SK-N-SH (cell line): ENCODE measurements at regions not wholly inside any gene's neighbourhood (a gene's known extent, or its start where the extent isn't known, plus 50 kb on each side); places are given as distances from the start of the nearest gene placed in this dataset.

Experiments
- CTCF ChIA-PET: fragments of 300-600, 350-600 bp; formaldehyde crosslinking; extraction: SDS; loops from one replicate; lab custom pipeline; 2021; lab: Yijun Ruan, JAX
- POLR2A ChIA-PET: fragments of 350-600 bp; sonication (Branson Sonifier 250); formaldehyde crosslinking; extraction: SDS; loops from one replicate; lab custom pipeline; 2020; ENCODE audit warnings: antibody characterized with exemption, inconsistent platforms; lab: Yijun Ruan, JAX
- DNase-seq: peaks from one replicate; pipeline ENCODE4 v3.0.0; 2012
- H2AFZ ChIP-seq: fragments of 200-600 bp; sonication (generic); 2 replicates; pipeline ENCODE4 v1.8.1; 2016; ENCODE audit warnings: antibody characterized with exemption, mild to moderate bottlenecking, low read depth
- H3F3A ChIP-seq: fragments of 200-600 bp; sonication (generic); replicated peaks from 2 replicates; pipeline ENCODE3; 2016; ENCODE audit warnings: antibody characterized with exemption, mild to moderate bottlenecking; ENCODE audit not compliant: insufficient read depth
- H3K27ac ChIP-seq, 2 experiments: fragments of 200-500 bp in 1 of 2; fragments of 200-600 bp in 1 of 2; sonication (Bioruptor generic) in 1 of 2; sonication (generic), shearing (Covaris generic) in 1 of 2; 2 replicates each; pipeline versions ENCODE4 v1.5.1 to v1.6.1; 2014 to 2016; ENCODE audit warnings: low read depth in 2 of 2, inconsistent platforms in 1 of 2, low read length in 1 of 2, mild to moderate bottlenecking in 1 of 2, mixed read lengths in 1 of 2
- H3K27me3 ChIP-seq: fragments of 200-600 bp; sonication (generic), shearing (Covaris generic); 2 replicates; pipeline ENCODE4 v1.6.1; 2016; ENCODE audit warnings: mixed run types; ENCODE audit not compliant: insufficient read depth
- H3K36me3 ChIP-seq, 2 experiments: fragments of 200-500 bp in 1 of 2; fragments of 200-600 bp in 1 of 2; sonication (Bioruptor generic) in 1 of 2; sonication (generic) in 1 of 2; replicated peaks in 1 of 2; 2 replicates each; pipeline versions ENCODE3 to v1.5.1; 2014 to 2016; ENCODE audit warnings: low read length in 1 of 2, mild to moderate bottlenecking in 1 of 2; ENCODE audit not compliant: insufficient read depth in 2 of 2, control insufficient read depth in 1 of 2
- H3K4me1 ChIP-seq, 2 experiments: fragments of 200-500 bp in 1 of 2; fragments of 200-600 bp in 1 of 2; sonication (Bioruptor generic) in 1 of 2; sonication (generic), shearing (Covaris generic) in 1 of 2; 2 replicates each; pipeline versions ENCODE4 v1.5.1 to v1.6.1; 2014 to 2016; ENCODE audit warnings: low read depth in 1 of 2, low read length in 1 of 2, mixed run types in 1 of 2; ENCODE audit not compliant: insufficient read depth in 2 of 2, control insufficient read depth in 1 of 2
- H3K4me2 ChIP-seq: fragments of 200-600 bp; sonication (generic), shearing (Covaris generic); 2 replicates; pipeline ENCODE4 v1.6.1; 2017; ENCODE audit warnings: mixed run types
- H3K4me3 ChIP-seq, 2 experiments: fragments of 200-500 bp in 1 of 2; fragments of 200-600 bp in 1 of 2; sonication (Bioruptor generic) in 1 of 2; sonication (generic), shearing (Covaris generic) in 1 of 2; 2 replicates each; pipeline versions ENCODE4 v1.5.1 to v1.8.1; 2014 to 2016; ENCODE audit warnings: low read depth in 2 of 2, inconsistent platforms in 1 of 2, low read length in 1 of 2, mild to moderate bottlenecking in 1 of 2, mixed read lengths in 1 of 2, moderate library complexity in 1 of 2
- H3K79me2 ChIP-seq: fragments of 200-600 bp; sonication (generic); 2 replicates; pipeline ENCODE4 v1.8.1; 2017; ENCODE audit warnings: mild to moderate bottlenecking; ENCODE audit not compliant: insufficient read depth
- H3K9ac ChIP-seq: fragments of 200-600 bp; sonication (generic); 2 replicates; pipeline ENCODE4 v1.6.1; 2017; ENCODE audit warnings: mixed run types
- H3K9me2 ChIP-seq: fragments of 200-600 bp; sonication (generic); 2 replicates; pipeline ENCODE4 v1.6.1; 2017; ENCODE audit warnings: mixed run types
- H3K9me3 ChIP-seq: fragments of 200-600 bp; sonication (generic); 2 replicates; pipeline ENCODE4 v1.6.1; 2017; ENCODE audit warnings: mixed run types, mild to moderate bottlenecking, moderate library complexity
- H4K20me1 ChIP-seq: fragments of 200-600 bp; sonication (generic); 2 replicates; pipeline ENCODE4 v1.6.1; 2017; ENCODE audit warnings: mild to moderate bottlenecking, mixed run types; ENCODE audit not compliant: insufficient read depth
- CHD2 ChIP-seq: fragments of 150-350 bp; IDR thresholded peaks from 2 replicates; pipeline ENCODE4 v1.6.1; 2018; ENCODE audit warnings: low read length; ENCODE audit not compliant: partially characterized antibody
- EP300 ChIP-seq, 2 experiments: IDR thresholded peaks; 2 replicates each; pipeline versions ENCODE4 v1.4.0 to v1.6.1; 2012; ENCODE audit warnings: borderline replicate concordance in 1 of 2, low read depth in 1 of 2, low read length in 1 of 2
- EZH2phosphoT487 ChIP-seq: fragments of 200-600 bp; sonication (generic); IDR thresholded peaks from 2 replicates; pipeline ENCODE4 v1.6.1; 2017; ENCODE audit warnings: low read depth, mixed run types, mild to moderate bottlenecking, antibody characterized with exemption, moderate library complexity, borderline replicate concordance
- FOXM1 ChIP-seq: IDR thresholded peaks from 2 replicates; pipeline ENCODE4 v1.4.0; 2012; ENCODE audit warnings: low read depth, mild to moderate bottlenecking
- GATA2 ChIP-seq: sonication (generic); formaldehyde crosslinking; IDR thresholded peaks from 2 replicates; pipeline ENCODE4 v1.5.0; 2020; ENCODE audit warnings: mild to moderate bottlenecking, missing genetic modification reagents
- IRF3 ChIP-seq: fragments of 150-350 bp; IDR thresholded peaks from 2 replicates; pipeline ENCODE4 v1.6.1; 2016; ENCODE audit warnings: mild to moderate bottlenecking, low read depth, low read length
- JUND ChIP-seq: IDR thresholded peaks from 2 replicates; pipeline ENCODE4 v1.4.0; 2012
- MEF2A ChIP-seq: IDR thresholded peaks from 2 replicates; pipeline ENCODE4 v1.4.0; 2012; ENCODE audit warnings: low read depth, borderline replicate concordance
- MXI1 ChIP-seq: IDR thresholded peaks from 2 replicates; pipeline ENCODE4 v1.6.1; 2012; ENCODE audit warnings: mild to moderate bottlenecking, low read depth, low read length, improper control_type of control experiment
- NFIC ChIP-seq: IDR thresholded peaks from 2 replicates; pipeline ENCODE4 v1.4.0; 2012; ENCODE audit warnings: borderline replicate concordance
- NRF1 ChIP-seq: IDR thresholded peaks from 2 replicates; pipeline ENCODE4 v1.6.1; 2012; ENCODE audit warnings: low read depth, mild to moderate bottlenecking, low read length
- POLR2AphosphoS5 ChIP-seq: IDR thresholded peaks from 2 replicates; pipeline ENCODE4 v1.6.1; 2012; ENCODE audit warnings: low read depth, low read length
- RAD21 ChIP-seq: IDR thresholded peaks from 2 replicates; pipeline ENCODE4 v1.6.1; 2012; ENCODE audit warnings: mild to moderate bottlenecking, low read length
- REST ChIP-seq: IDR thresholded peaks from 2 replicates; pipeline ENCODE4 v1.6.1; 2012; ENCODE audit warnings: mild to moderate bottlenecking, low read depth, low read length, moderate library complexity
- SIN3A ChIP-seq: IDR thresholded peaks from 2 replicates; pipeline ENCODE4 v1.6.1; 2012; ENCODE audit warnings: low read depth, mild to moderate bottlenecking, low read length, moderate library complexity, borderline replicate concordance
- SMC3 ChIP-seq: IDR thresholded peaks from 2 replicates; pipeline ENCODE4 v1.6.1; 2012; ENCODE audit warnings: low read depth, low read length, improper control_type of control experiment
- TAF1 ChIP-seq: IDR thresholded peaks from 2 replicates; pipeline ENCODE4 v1.6.1; 2012; ENCODE audit warnings: low read depth, mild to moderate bottlenecking, low read length, moderate library complexity, borderline replicate concordance
- TCF12 ChIP-seq: IDR thresholded peaks from 2 replicates; pipeline ENCODE4 v1.4.0; 2012
- TEAD4 ChIP-seq: IDR thresholded peaks from 2 replicates; pipeline ENCODE4 v1.4.0; 2012; ENCODE audit warnings: mild to moderate bottlenecking, borderline replicate concordance; ENCODE audit not compliant: insufficient read depth
- WGBS: methylation state at CpG from one replicate; pipeline ENCODE4 v1.1.6; 2017; ENCODE audit warnings: low lambda C conversion rate; 5-methylcytosine and 5-hydroxymethylcytosine counted together
- TF ChIP-seq, protein P1 (sequence below): fragments of 150-350 bp; IDR thresholded peaks from 2 replicates; pipeline ENCODE4 v1.6.1; 2017; ENCODE audit warnings: antibody characterized with exemption, low read length, low read depth, borderline replicate concordance
- TF ChIP-seq, protein P2 (sequence below): IDR thresholded peaks from 2 replicates; pipeline ENCODE4; 2012
- TF ChIP-seq, protein P3 (sequence below): fragments of 200-600 bp; sonication (generic); IDR thresholded peaks from 2 replicates; pipeline ENCODE4 v1.6.1; 2017; ENCODE audit warnings: antibody characterized with exemption, mild to moderate bottlenecking, moderate library complexity

DNA sequence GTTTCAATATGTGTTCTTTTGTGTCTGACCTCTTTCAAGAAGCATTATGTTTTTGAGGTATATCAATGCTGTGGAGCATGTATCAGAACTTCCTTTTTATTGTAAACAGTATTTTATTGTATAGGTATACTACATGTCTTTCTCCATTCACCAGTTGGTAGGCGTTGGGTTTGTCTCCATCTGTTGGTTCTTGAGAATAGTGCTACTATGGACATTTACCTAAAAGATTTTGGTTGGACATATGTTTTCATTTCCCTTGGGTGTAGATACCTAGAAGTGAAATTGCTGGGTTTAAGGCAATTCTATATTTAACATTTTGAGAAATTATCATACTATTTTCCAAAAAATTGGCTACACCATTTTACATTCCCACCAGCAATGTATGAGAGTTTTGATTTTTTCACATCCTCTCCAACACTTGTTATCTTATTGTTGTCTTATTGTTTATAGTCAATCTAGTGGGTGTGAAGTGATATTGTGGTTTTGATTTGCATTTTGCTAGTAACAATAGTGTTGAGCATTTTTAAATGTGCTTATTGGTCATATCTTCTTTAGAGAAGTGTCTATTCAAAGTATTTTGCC, 409.2 kb downstream of the IPO8 start:
- H2AFZ ChIP-seq: no peak overlapping the region
- H3K4me3 ChIP-seq: no peak overlapping the region
- ChIA-PET CTCF (no interaction called here), POLR2A (no interaction called here)
- no peak overlapping the region for H3K27ac ChIP-seq
- H3K79me2 ChIP-seq: no peaks in the 10 kb centered on the region
- DNase-seq: peak; percentile 24
- TF ChIP-seq GATA2 (CRISPR knock-in tag) (no peak), REST (no peak), TCF12 (no peak), FOXM1 (no peak), SIN3A (no peak), RAD21 (peak; percentile 81), SMC3 (peak; percentile 65), TAF1 (no peak), JUND (no peak), EZH2phosphoT487 (no peak), NFIC (no peak), TEAD4 (no peak), MXI1 (no peak), CHD2 (no peak), EP300 (IDR thresholded peaks at IDR 0.05; ENCODE audit: borderline replicate concordance in 1 of 2, low read depth in 1 of 2, low read length in 1 of 2) (no peak), POLR2AphosphoS5 (no peak), MEF2A (no peak), IRF3 (no peak), NRF1 (no peak)
- TF ChIP-seq, protein P1, sequence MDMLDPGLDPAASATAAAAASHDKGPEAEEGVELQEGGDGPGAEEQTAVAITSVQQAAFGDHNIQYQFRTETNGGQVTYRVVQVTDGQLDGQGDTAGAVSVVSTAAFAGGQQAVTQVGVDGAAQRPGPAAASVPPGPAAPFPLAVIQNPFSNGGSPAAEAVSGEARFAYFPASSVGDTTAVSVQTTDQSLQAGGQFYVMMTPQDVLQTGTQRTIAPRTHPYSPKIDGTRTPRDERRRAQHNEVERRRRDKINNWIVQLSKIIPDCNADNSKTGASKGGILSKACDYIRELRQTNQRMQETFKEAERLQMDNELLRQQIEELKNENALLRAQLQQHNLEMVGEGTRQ: no peak
- TF ChIP-seq, protein P2, sequence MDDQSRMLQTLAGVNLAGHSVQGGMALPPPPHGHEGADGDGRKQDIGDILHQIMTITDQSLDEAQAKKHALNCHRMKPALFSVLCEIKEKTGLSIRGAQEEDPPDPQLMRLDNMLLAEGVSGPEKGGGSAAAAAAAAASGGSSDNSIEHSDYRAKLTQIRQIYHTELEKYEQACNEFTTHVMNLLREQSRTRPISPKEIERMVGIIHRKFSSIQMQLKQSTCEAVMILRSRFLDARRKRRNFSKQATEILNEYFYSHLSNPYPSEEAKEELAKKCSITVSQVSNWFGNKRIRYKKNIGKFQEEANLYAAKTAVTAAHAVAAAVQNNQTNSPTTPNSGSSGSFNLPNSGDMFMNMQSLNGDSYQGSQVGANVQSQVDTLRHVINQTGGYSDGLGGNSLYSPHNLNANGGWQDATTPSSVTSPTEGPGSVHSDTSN: no peak
- TF ChIP-seq, protein P3, sequence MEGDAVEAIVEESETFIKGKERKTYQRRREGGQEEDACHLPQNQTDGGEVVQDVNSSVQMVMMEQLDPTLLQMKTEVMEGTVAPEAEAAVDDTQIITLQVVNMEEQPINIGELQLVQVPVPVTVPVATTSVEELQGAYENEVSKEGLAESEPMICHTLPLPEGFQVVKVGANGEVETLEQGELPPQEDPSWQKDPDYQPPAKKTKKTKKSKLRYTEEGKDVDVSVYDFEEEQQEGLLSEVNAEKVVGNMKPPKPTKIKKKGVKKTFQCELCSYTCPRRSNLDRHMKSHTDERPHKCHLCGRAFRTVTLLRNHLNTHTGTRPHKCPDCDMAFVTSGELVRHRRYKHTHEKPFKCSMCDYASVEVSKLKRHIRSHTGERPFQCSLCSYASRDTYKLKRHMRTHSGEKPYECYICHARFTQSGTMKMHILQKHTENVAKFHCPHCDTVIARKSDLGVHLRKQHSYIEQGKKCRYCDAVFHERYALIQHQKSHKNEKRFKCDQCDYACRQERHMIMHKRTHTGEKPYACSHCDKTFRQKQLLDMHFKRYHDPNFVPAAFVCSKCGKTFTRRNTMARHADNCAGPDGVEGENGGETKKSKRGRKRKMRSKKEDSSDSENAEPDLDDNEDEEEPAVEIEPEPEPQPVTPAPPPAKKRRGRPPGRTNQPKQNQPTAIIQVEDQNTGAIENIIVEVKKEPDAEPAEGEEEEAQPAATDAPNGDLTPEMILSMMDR: peak; percentile 71
- 4% methylated on average over 1 of the region's 1 CpG for WGBS
- no peaks in the 10 kb centered on the region for H3K9me2 ChIP-seq
- H3K27me3 ChIP-seq: no peaks in the 10 kb centered on the region
- H3K36me3 ChIP-seq: no peaks in the 10 kb centered on the region
- H3K9ac ChIP-seq: no peak overlapping the region
- no peaks in the 10 kb centered on the region for H3K4me1 ChIP-seq
- no peak overlapping the region for H3K4me2 ChIP-seq
- H3F3A ChIP-seq: no peaks in the 10 kb centered on the region
- H4K20me1 ChIP-seq: no peaks in the 10 kb centered on the region
- no peaks in the 10 kb centered on the region for H3K9me3 ChIP-seq
